ENCODE measurements at regions not wholly inside any gene's neighbourhood (a gene's known extent, or its start where the extent isn't known, plus 50 kb on each side); places are given as distances from the start of the nearest gene placed in this dataset.

GRCh38 chr6:103587722-103588121 is 1272.0 kb downstream of the HACE1 start:
- Histone ChIP-seq H3K4me1 (ENCODE audit: control insufficient read depth in 5 of 5, insufficient read depth in 5 of 5, low read length in 5 of 5) (no peaks in the 10 kb centered on the region), H3K27me3 (ENCODE audit: control insufficient read depth in 3 of 3, insufficient read depth in 3 of 3, low read length in 2 of 3) (no peaks in the 10 kb centered on the region), H3K36me3 (ENCODE audit: control insufficient read depth in 4 of 4, insufficient read depth in 4 of 4, low read length in 4 of 4) (no peaks in the 10 kb centered on the region), H3K27ac (ENCODE audit: low read depth in 1 of 2, low read length in 1 of 2) (no peak overlapping the region), H3K9me3 (ENCODE audit: control insufficient read depth in 4 of 4, insufficient read depth in 3 of 4, low read length in 3 of 4) (no peaks in the 10 kb centered on the region), H3K4me3 (no peak overlapping the region), H3K9ac (ENCODE audit: insufficient read depth in 1 of 2, low read length in 2 of 2) (no peak overlapping the region)
- no peak for ATAC-seq (ENCODE audit: insufficient read depth, low FRiP score)
- DNase-seq, result no peak
- TF ChIP-seq CTCF (IDR thresholded peaks at IDR 0.05; ENCODE audit: control extremely low read depth, extremely low read depth), result no peak
- WGBS, 2 donors, result 59 to 95% methylated on average over 3 of the region's 3 CpGs

GRCh38 chr6:103578115-103578514 is 1281.6 kb downstream of the HACE1 start:
- Histone ChIP-seq H3K4me1 (ENCODE audit: control insufficient read depth in 5 of 5, insufficient read depth in 5 of 5, low read length in 5 of 5) (no peaks in the 10 kb centered on the region), H3K9me3 (ENCODE audit: control insufficient read depth in 4 of 4, insufficient read depth in 3 of 4, low read length in 3 of 4) (no peaks in the 10 kb centered on the region), H3K4me3 (no peak overlapping the region), H3K36me3 (ENCODE audit: control insufficient read depth in 4 of 4, insufficient read depth in 4 of 4, low read length in 4 of 4) (no peaks in the 10 kb centered on the region), H3K27me3 (ENCODE audit: control insufficient read depth in 3 of 3, insufficient read depth in 3 of 3, low read length in 2 of 3) (no peaks in the 10 kb centered on the region), H3K9ac (ENCODE audit: insufficient read depth in 1 of 2, low read length in 2 of 2) (no peak overlapping the region), H3K27ac (ENCODE audit: low read depth in 1 of 2, low read length in 1 of 2) (no peak overlapping the region)
- WGBS, 2 donors, result 86 to 88% methylated on average over 3 of the region's 3 CpGs
- no peak for DNase-seq
- ATAC-seq (ENCODE audit: insufficient read depth, low FRiP score), result no peak
- no peak for TF ChIP-seq CTCF (IDR thresholded peaks at IDR 0.05; ENCODE audit: control extremely low read depth, extremely low read depth)

- ATAC-seq (ENCODE audit: insufficient read depth, low FRiP score), result no peak
- no peak for DNase-seq
Measured at GRCh38 chr6:103570431-103570830, 1289.3 kb downstream of the HACE1 start.

More at GRCh38 chr6:103570431-103570830, 1289.3 kb downstream of the HACE1 start:
- H3K9ac ChIP-seq (ENCODE audit: insufficient read depth in 1 of 2, low read length in 2 of 2), result no peak overlapping the region
- 79 to 89% methylated on average over 2 of the region's 2 CpGs for WGBS, 2 donors
- TF ChIP-seq CTCF (IDR thresholded peaks at IDR 0.05; ENCODE audit: control extremely low read depth, extremely low read depth), result no peak
- no peaks in the 10 kb centered on the region for H3K36me3 ChIP-seq (ENCODE audit: control insufficient read depth in 4 of 4, insufficient read depth in 4 of 4, low read length in 4 of 4)
- H3K27ac ChIP-seq (ENCODE audit: low read depth in 1 of 2, low read length in 1 of 2), result no peak overlapping the region
- H3K4me3 ChIP-seq, result no peak overlapping the region
- H3K4me1 ChIP-seq (ENCODE audit: control insufficient read depth in 5 of 5, insufficient read depth in 5 of 5, low read length in 5 of 5), result no peaks in the 10 kb centered on the region
- H3K27me3 ChIP-seq (ENCODE audit: control insufficient read depth in 3 of 3, insufficient read depth in 3 of 3, low read length in 2 of 3), result no peaks in the 10 kb centered on the region
- no peaks in the 10 kb centered on the region for H3K9me3 ChIP-seq (ENCODE audit: control insufficient read depth in 4 of 4, insufficient read depth in 3 of 4, low read length in 3 of 4)
